ENCODE measurements at regions not wholly inside any gene's neighbourhood (a gene's known extent, or its start where the extent isn't known, plus 50 kb on each side); places are given as distances from the start of the nearest gene placed in this dataset.

DNA sequence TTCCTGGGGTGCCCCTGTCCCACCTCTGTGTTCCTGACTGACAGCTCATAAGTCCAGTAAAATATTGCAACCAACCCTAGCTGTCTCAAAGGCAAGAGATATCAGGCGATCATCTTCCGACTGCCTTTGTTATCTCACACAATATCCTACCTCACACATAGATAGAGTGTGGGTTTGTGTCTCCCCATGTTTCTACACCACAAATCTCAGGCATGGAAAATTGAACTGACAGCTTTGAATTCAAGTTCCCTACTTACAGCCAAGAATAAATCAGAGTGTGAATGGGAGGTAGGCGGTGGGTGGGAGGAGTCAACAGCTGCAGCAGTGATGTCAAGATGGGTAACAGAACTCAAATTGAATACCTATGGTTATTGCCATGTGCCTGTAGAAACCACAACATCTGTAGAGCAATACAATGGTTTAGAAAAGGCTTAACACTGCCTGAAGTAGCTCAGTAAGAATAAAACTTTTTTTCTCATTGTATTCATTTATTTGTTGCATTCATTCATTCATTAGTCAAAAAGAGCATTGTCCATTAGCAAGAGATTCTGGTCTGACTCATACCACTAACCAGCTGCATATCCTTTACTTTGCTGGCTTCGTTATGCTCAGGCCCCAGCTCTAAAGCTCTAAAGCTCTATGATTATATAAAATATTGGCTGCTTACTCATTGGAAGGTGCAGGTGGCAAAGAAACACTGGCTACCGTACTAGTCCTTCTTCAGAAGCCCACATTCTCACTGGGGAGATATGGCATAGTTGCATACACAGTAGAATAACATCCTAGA, 108.2 kb upstream of the DMAC1 start:
- no peaks in the 10 kb centered on the region for H3K79me2 ChIP-seq (ENCODE audit: insufficient read depth, low read length)
- no peak overlapping the region for H3K9ac ChIP-seq (ENCODE audit: insufficient read depth, low read depth, low read length)
- H3K27ac ChIP-seq (ENCODE audit: extremely low read length, insufficient read depth, low read length) = no peak overlapping the region
- BruUV-seq (replicated peaks) = no TSS peak
- no peaks in the 10 kb centered on the region for H4K20me1 ChIP-seq (ENCODE audit: insufficient read depth, low read length)
- no peaks in the 10 kb centered on the region; the same call in 1 of the 2 replicates for H3K9me3 ChIP-seq (ENCODE audit: low read length)
- H3K4me2 ChIP-seq (ENCODE audit: low read depth, low read length) = no peak overlapping the region
- WGBS (ENCODE audit: low lambda C conversion rate) = 24% methylated on average over 5 of the region's 5 CpGs
- CTCF ChIA-PET (ENCODE audit: low intra/inter-chr PET ratio, low total read pairs) = no interaction called here
- intact Hi-C loops (cut with micrococcal nuclease; ENCODE audit: unreplicated experiment) = no loop called here
- no peak overlapping the region for H3K4me3 ChIP-seq (replicated peaks in 1 of 3; ENCODE audit: insufficient read depth in 1 of 3, low read depth in 2 of 3, low read length in 3 of 3)
- POLR2A ChIA-PET = no interaction called here
- no peak for TF ChIP-seq SATB2 (CRISPR knock-in tag; IDR thresholded peaks at IDR 0.05)
- TF ChIP-seq DMTF1 (CRISPR knock-in tag; IDR thresholded peaks at IDR 0.05) = no peak
- TF ChIP-seq, protein P1, sequence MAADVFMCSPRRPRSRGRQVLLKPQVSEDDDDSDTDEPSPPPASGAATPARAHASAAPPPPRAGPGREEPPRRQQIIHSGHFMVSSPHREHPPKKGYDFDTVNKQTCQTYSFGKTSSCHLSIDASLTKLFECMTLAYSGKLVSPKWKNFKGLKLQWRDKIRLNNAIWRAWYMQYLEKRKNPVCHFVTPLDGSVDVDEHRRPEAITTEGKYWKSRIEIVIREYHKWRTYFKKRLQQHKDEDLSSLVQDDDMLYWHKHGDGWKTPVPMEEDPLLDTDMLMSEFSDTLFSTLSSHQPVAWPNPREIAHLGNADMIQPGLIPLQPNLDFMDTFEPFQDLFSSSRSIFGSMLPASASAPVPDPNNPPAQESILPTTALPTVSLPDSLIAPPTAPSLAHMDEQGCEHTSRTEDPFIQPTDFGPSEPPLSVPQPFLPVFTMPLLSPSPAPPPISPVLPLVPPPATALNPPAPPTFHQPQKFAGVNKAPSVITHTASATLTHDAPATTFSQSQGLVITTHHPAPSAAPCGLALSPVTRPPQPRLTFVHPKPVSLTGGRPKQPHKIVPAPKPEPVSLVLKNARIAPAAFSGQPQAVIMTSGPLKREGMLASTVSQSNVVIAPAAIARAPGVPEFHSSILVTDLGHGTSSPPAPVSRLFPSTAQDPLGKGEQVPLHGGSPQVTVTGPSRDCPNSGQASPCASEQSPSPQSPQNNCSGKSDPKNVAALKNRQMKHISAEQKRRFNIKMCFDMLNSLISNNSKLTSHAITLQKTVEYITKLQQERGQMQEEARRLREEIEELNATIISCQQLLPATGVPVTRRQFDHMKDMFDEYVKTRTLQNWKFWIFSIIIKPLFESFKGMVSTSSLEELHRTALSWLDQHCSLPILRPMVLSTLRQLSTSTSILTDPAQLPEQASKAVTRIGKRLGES (CRISPR knock-in tag; IDR thresholded peaks at IDR 0.05; ENCODE audit: borderline replicate concordance) = no peak
- TF ChIP-seq ZFX (CRISPR knock-in tag; IDR thresholded peaks at IDR 0.05; ENCODE audit: low read depth) = no peak
- TF ChIP-seq ARID2 (CRISPR knock-in tag; IDR thresholded peaks at IDR 0.05; ENCODE audit: borderline replicate concordance) = no peak
- no peak for TF ChIP-seq TERF1 (CRISPR knock-in tag; IDR thresholded peaks at IDR 0.05)
- TF ChIP-seq CHCHD3 (CRISPR knock-in tag; IDR thresholded peaks at IDR 0.05) = no peak
- TF ChIP-seq CREBL2 (CRISPR knock-in tag; IDR thresholded peaks at IDR 0.05; ENCODE audit: borderline replicate concordance) = no peak
- TF ChIP-seq RFXANK (CRISPR knock-in tag; IDR thresholded peaks at IDR 0.05) = no peak
- no peak for TF ChIP-seq ZNF703 (CRISPR knock-in tag; IDR thresholded peaks at IDR 0.05; ENCODE audit: borderline replicate concordance)
- no peak for TF ChIP-seq ZNF790 (CRISPR knock-in tag; IDR thresholded peaks at IDR 0.05; ENCODE audit: borderline replicate concordance)
- TF ChIP-seq ZFP62 (CRISPR knock-in tag; IDR thresholded peaks at IDR 0.05) = no peak
- no peak overlapping the region for H2AFZ ChIP-seq (ENCODE audit: low read length)
- DNase-seq (ENCODE audit: low spot score) = no peak
- in situ Hi-C loops (cut with HindIII; ENCODE audit: extremely low pct_ligation_motif_present, low pct_unique_long_range_greater_than_20kb) = no loop called here
- FAIRE-seq = no peak
- no peaks in the 10 kb centered on the region for H3K4me1 ChIP-seq (ENCODE audit: insufficient read depth, low read length)
- H3K27me3 ChIP-seq (ENCODE audit: control insufficient read depth in 1 of 2, insufficient read depth in 2 of 2, low read length in 2 of 2) = no peaks in the 10 kb centered on the region
- no peak for ATAC-seq
- no peaks in the 10 kb centered on the region for H3K36me3 ChIP-seq (replicated peaks in 1 of 2; ENCODE audit: control insufficient read depth in 1 of 2, insufficient read depth in 2 of 2, low read length in 2 of 2)
